GM21515 (cell line): ENCODE measurements at regions not wholly inside any gene's neighbourhood (a gene's known extent, or its start where the extent isn't known, plus 50 kb on each side); places are given as distances from the start of the nearest gene placed in this dataset.

Source experiments
- ATAC-seq: cut with Tn5 transposase; IDR thresholded peaks from one replicate; pipeline ENCODE4 v1.9.1; 2021; ENCODE audit not compliant: unreplicated experiment

DNA sequence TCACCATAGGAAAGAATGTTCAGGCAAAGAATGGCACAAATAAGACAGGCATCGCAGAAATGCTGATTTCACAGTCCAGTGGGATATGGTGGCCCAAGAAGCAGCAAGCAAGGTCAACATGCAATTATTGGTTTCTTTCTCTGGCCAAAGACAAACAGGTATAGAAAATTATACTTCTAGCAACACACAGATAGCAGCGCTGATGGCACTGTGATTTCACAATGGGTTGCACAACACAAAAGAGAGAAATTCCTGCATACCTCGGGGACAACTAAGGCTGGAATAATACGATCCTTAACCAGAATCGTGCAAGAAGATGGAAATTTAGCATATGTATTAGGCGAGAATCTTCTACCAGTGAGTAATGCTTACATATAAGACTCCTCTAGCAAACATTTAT is 76.3 kb upstream of the NR2F2 start:
- no peak for ATAC-seq

- no peak for ATAC-seq
Measured at GRCh38 chr15:96255599-96255998, 74.9 kb upstream of the NR2F2 start.

GRCh38 chr15:96261575-96262034 is 68.9 kb upstream of the NR2F2 start:
- peak; percentile 66 for ATAC-seq

DNA sequence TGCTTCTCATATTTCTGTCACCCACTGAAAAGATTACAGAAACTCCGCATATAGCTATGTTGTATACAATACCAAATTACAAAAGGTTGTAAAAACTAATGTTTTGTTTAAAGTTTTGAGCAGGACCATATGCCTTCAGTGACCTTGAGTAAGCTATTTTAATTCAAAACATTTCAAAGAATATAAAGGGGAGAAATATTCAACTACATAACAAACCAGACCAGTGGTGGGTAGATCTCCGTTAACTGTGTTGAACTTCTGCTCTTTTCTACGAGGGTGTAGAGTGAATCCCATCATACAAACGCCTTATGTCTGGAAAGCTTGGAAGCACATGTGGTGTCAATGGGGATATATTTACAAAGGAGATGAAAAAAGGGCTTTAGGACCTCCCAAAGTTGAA is 68.4 kb upstream of the NR2F2 start:
- no peak for ATAC-seq

DNA sequence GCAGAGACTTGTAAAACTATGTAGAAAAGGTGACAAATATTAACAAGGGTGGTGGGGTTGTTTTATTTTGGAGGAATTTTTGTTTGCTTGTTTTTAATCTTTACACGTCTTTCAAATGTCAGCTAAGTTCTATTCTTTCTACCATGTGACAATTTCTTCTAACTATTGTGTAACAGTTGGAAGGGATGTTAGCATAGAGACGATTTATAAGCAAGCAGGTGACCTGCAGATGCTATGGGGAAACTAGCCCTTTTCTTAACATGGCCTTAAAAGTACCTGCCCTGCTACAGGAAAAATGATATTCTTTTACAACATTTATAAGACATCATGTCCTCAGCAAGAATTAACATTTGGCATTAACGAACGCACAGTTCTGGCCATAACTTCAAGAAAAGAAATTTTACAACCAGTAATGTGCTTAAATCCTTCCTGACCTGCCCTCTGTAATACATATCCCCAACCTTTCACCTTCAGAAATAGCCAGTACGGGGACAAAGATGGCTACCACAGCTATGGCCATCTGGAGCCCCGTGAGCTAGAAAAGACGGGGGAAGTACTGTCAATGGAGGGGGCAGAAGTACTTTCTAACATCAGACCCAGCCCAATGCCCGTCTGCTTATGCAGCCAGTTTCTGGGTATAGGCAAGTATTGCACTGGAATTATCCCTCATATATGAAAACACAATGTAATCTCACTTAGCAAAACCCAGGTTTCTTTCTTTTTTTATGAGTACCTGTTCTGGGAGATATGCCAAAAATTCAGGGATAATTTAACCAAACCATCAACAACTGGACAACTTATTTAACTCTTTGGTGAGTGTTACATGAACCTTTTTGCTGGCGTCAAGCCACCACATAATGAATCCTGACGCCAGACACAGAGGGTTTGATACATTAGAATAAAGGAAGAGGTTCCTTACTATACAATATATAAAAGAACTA is 67.7 kb upstream of the NR2F2 start:
- no peak for ATAC-seq

DNA sequence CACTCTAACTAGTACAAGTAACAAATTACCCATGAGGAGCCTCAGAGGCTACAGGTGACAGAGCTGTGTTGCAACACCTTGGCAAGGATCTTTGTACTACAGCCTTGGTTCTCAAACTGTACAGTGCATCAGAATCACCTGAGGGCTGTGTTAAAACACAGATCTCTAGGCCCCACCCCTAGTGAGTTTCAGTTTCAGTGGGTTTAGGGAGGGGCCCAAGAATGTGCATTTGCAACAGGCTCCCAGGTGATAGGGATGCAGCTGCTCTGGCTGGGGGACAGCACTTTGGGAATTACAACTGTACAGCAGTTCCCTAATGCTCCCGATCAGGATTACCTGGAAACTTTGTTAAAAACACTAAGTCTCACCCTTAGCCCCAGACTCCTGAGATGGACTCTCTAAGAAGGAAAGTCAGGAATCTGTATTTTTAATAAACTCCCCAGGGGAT is 66.1 kb upstream of the NR2F2 start:
- no peak for ATAC-seq

- no peak for ATAC-seq
Measured at GRCh38 chr15:96264801-96265515, 65.5 kb upstream of the NR2F2 start.

GRCh38 chr15:96266456-96266855 is 64.0 kb upstream of the NR2F2 start:
- no peak for ATAC-seq

GRCh38 chr15:96267463-96267862 is 63.0 kb upstream of the NR2F2 start:
- ATAC-seq = no peak

DNA sequence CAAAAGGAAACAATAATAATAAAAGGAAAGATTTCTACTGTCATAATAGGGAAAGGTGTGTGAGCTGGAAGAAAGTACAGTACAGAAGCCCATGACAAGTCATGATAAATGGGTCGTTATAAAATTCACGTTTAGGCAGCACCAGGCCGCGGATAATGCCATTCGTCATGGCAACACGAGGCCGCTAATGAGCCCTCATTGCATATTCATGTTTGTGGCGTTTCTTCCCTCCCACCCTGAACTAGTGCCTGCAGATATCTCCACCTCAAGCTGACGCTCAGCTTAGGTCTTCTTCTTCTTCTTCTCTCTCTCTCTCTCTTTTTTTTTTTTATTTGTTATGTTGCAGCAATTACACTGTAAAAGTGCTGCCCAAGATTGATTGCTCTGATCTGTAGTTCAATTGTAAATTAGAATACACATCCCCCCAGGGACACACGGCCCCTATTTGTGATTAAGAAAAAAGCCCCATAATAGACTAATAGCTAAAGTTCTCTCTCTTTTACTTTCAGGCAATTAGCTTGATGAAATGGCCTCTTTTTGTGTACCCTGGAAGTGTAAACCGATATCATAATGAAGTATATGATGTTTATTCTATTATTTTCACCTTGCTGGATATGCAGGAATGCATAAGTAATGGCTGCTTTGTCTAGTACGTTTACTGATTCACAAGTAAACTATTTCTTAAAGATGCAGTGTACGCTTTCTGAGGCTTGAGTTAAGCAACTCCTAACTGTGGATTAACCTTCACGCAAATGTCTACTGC is 61.9 kb upstream of the NR2F2 start:
- no peak for ATAC-seq

DNA sequence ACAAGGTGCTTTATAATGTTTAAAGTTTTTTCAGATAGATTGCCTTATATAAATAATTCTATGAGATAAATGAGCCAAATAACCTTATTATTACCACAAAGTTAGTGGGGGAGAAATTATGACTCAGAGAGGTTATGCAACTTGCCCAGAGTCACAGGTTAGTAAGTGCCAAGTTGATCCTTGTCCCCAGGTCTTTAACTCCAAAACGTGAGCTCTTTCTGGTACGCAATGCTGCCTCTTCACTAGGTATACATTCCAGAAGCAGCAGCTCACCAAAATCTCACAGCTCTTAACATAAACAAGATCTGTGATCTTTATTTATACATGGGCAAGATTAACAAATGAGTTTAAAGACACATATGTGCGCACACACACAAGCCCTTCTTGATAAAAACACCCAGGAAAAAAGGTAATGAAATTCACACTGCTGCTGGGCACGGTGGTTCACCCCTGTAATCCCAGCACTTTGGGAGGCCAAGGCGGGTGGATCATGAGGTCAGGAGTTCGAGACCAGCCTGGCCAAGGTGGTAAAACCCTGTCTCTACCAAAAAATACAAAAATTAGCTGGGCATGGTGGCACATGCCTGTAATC is 59.8 kb upstream of the NR2F2 start:
- ATAC-seq = no peak

DNA sequence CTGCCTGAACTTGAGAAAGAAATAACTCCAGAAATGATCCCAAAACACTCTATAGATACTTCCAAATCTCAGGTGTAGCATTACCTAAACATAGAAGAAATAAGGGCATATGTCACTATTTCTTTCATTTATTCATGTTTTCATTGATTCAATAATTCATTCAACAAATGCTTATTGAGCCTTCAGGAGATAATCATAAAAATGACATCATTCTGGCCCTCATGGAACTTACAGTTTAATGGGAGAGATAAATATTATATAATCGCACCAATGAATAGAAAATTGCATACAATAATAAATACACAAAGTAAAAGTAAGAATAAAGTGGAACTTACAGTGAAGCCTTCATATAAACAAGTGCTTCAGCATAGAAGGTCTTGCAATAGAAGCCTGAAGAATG is 58.1 kb upstream of the NR2F2 start:
- no peak for ATAC-seq

DNA sequence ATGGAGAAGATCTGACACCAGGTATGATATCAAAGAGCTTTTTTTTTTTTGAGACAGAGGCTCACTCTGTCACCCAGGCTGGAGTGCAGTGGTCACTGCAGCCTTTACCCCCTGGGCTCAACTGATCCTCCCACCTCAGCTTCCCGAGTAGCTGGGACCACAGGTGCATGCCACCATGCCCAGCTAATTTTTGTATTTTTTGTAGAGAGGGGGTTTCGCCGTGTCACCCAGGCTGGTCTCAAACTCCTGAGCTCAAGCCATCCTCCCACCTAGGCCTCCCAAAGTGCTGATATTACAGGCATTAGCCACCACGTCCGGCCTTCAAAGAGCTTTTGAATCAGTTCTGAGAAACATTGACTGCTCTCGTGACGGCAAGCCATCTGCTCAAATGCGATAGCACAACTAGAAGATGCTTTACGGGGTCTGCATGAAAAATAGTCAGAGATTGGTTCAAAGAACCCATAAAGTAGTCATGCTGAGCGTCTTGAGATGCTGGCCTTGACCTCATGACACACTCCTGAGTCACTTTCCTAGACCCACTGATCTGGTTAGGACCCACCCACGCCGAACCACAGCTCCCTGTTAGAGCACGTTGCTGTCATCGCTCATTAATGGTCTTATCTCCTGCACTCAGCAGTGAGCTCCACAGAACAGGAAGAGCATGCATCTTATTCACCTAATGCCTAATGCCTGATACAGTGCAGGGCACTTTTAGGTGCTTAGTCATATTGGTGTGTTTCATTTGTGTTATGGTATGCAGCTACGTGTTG is 57.0 kb upstream of the NR2F2 start:
- no peak for ATAC-seq

- ATAC-seq = no peak
Measured at GRCh38 chr15:96274087-96274440, 56.4 kb upstream of the NR2F2 start.

GRCh38 chr15:96274698-96275097 is 55.8 kb upstream of the NR2F2 start:
- no peak for ATAC-seq

DNA sequence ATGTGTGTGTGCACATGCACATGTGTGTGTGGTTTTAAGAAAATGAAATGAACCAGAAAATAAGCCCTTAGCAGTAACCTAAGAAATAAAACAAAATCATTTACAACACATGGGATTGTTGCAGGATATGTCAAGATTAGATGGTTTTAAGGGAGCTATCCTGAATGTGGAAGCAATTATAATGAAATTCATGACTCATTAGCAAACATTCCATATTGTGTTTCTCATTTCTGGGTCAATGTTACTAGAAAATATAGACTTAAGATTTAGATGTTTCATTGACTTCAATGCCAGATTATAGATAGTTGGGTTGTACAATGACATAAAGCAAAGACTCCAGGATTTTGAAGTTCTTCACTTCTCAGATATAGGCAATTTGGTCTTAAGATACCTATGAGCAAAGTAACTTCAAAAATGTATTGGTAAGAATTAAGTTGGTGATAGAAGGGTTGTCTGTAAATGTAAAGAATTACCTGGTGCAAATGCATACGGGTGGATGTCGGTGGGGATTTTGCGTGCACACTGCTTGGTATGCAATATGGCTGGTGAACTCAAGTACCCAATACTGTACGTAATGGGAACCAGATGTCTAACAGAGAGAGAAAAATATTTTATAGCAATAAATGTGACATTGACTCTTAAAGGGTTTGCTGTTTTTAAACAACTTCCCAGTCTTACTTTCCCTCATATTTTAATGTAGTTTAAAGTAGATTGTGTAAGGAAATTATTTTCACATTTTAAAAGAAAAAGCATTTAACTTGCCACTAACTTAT is 53.9 kb upstream of the NR2F2 start:
- ATAC-seq = no peak
